Neuronal stem cell (in vitro differentiated cells): ENCODE measurements at regions not wholly inside any gene's neighbourhood (a gene's known extent, or its start where the extent isn't known, plus 50 kb on each side); places are given as distances from the start of the nearest gene placed in this dataset.

Experiments
- DNase-seq: peaks from one replicate; pipeline ENCODE4 v3.0.0-alpha.2; 2013; ENCODE audit warnings: low spot score
- H2AFZ ChIP-seq: one replicate; pipeline ENCODE4 v1.6.1; 2013; ENCODE audit warnings: mild to moderate bottlenecking, low read length, inconsistent platforms
- H2AK5ac ChIP-seq: 2 replicates; pipeline ENCODE4 v1.6.1; 2013; ENCODE audit warnings: low read depth, mild to moderate bottlenecking, inconsistent platforms, low read length, moderate library complexity, mixed read lengths
- H2BK120ac ChIP-seq: 2 replicates; pipeline ENCODE4 v1.6.1; 2013; ENCODE audit warnings: low read depth, mild to moderate bottlenecking, inconsistent platforms, low read length, moderate library complexity, mixed read lengths
- H2BK12ac ChIP-seq: one replicate; pipeline ENCODE4 v1.6.1; 2013; ENCODE audit warnings: low read length, inconsistent platforms
- H2BK15ac ChIP-seq: 2 replicates; pipeline ENCODE4 v1.6.1; 2013; ENCODE audit warnings: mild to moderate bottlenecking, low read length, inconsistent platforms, mixed read lengths
- H2BK5ac ChIP-seq: one replicate; pipeline ENCODE4 v1.6.1; 2013; ENCODE audit warnings: inconsistent platforms, mild to moderate bottlenecking, low read length, moderate library complexity
- H3K14ac ChIP-seq: one replicate; pipeline ENCODE4 v1.6.1; 2013; ENCODE audit warnings: low read length, inconsistent platforms
- H3K18ac ChIP-seq: 2 replicates; pipeline ENCODE4 v1.6.1; 2013; ENCODE audit warnings: low read length, inconsistent platforms
- H3K23ac ChIP-seq: 2 replicates; pipeline ENCODE4 v1.6.1; 2013; ENCODE audit warnings: low read depth, mild to moderate bottlenecking, mixed read lengths, low read length, inconsistent platforms; ENCODE audit not compliant: poor library complexity
- H3K27ac ChIP-seq: replicated peaks from 3 replicates; pipeline ENCODE4 v1.5.1; 2013; ENCODE audit warnings: low read length, inconsistent platforms
- H3K27me3 ChIP-seq, 3 experiments: 2 replicates each; pipeline ENCODE4 v1.6.1; 2013; ENCODE audit warnings: low read length in 3 of 3, mild to moderate bottlenecking in 2 of 3, inconsistent platforms in 1 of 3, low read depth in 1 of 3, mixed read lengths in 1 of 3, moderate library complexity in 1 of 3; ENCODE audit not compliant: control insufficient read depth in 3 of 3, insufficient read depth in 3 of 3
- H3K36me3 ChIP-seq, 2 donors: replicated peaks in 1 of 2; 2 replicates each; pipeline ENCODE4 v1.6.1; 2013; ENCODE audit warnings: low read length in 2 of 2; ENCODE audit not compliant: control insufficient read depth in 2 of 2, insufficient read depth in 2 of 2
- H3K4ac ChIP-seq: 2 replicates; pipeline ENCODE4 v1.6.1; 2013; ENCODE audit warnings: inconsistent platforms, mild to moderate bottlenecking, low read length, moderate library complexity
- H3K4me1 ChIP-seq, 2 donors: 1 replicate in 1 of 2; 2 replicates in 1 of 2; pipeline ENCODE4 v1.6.1; 2013; ENCODE audit warnings: low read length in 2 of 2, low read depth in 1 of 2; ENCODE audit not compliant: control insufficient read depth in 2 of 2, insufficient read depth in 1 of 2
- H3K4me2 ChIP-seq: one replicate; pipeline ENCODE4 v1.6.1; 2013; ENCODE audit warnings: mild to moderate bottlenecking, low read length, inconsistent platforms; ENCODE audit not compliant: insufficient read depth, poor library complexity, severe bottlenecking
- H3K4me3 ChIP-seq, 2 donors: 2 replicates each; pipeline ENCODE4 v1.5.1; 2013; ENCODE audit warnings: low read length in 2 of 2, mild to moderate bottlenecking in 2 of 2, inconsistent platforms in 1 of 2, moderate library complexity in 1 of 2
- H3K79me1 ChIP-seq: one replicate; pipeline ENCODE4 v1.6.1; 2013; ENCODE audit warnings: low read depth, mild to moderate bottlenecking, inconsistent platforms, low read length, moderate library complexity
- H3K9ac ChIP-seq: one replicate; pipeline ENCODE4 v1.6.1; 2013; ENCODE audit warnings: mild to moderate bottlenecking, low read depth, low read length, inconsistent platforms; ENCODE audit not compliant: poor library complexity
- H3K9me3 ChIP-seq, 2 donors: replicated peaks in 1 of 2; 2 replicates each; pipeline versions ENCODE3 to v1.6.1; 2013; ENCODE audit warnings: low read length in 2 of 2, mild to moderate bottlenecking in 2 of 2, inconsistent platforms in 1 of 2, low read depth in 1 of 2, mixed read lengths in 1 of 2, moderate library complexity in 1 of 2; ENCODE audit not compliant: control insufficient read depth in 2 of 2, insufficient read depth in 1 of 2
- H4K8ac ChIP-seq: one replicate; pipeline ENCODE4 v1.6.1; 2013; ENCODE audit warnings: low read depth, mild to moderate bottlenecking, inconsistent platforms, low read length, moderate library complexity
- H4K91ac ChIP-seq: one replicate; pipeline ENCODE4 v1.6.1; 2013; ENCODE audit warnings: low read length, low read depth, mild to moderate bottlenecking, inconsistent platforms; ENCODE audit not compliant: poor library complexity
- WGBS, 2 donors: extraction: QIAGEN DNeasy Blood & Tissue Kit; methylation state at CpG; one replicate each; pipeline ENCODE4 v1.1.7; 2013; ENCODE audit warnings: missing lambda C conversion rate in 2 of 2, mixed read lengths in 1 of 2; ENCODE audit not compliant: insufficient read length in 2 of 2, insufficient replicate concordance in 1 of 2; ENCODE audit errors: extremely low coverage in 2 of 2; 5-methylcytosine and 5-hydroxymethylcytosine counted together

GRCh38 chr5:28174691-28175090 lies 1136.3 kb upstream of the CDH9 start:
- Histone ChIP-seq H2AK5ac (no peak overlapping the region), H4K8ac (no peak overlapping the region), H3K4me1 (no peaks in the 10 kb centered on the region), H3K27me3 (no peaks in the 10 kb centered on the region), H2BK120ac (no peak overlapping the region), H2BK5ac (no peak overlapping the region), H3K9me3 (peaks cover 0 to 4% of the 10 kb centered on the region in 2 donors), H2AFZ (no peak overlapping the region), H3K36me3 (no peaks in the 10 kb centered on the region), H3K79me1 (no peaks in the 10 kb centered on the region), H3K4me3 (no peak overlapping the region), H3K9ac (no peak overlapping the region), H2BK15ac (no peak overlapping the region), H3K23ac (no peak overlapping the region), H2BK12ac (no peak overlapping the region), H3K4me2 (no peak overlapping the region), H4K91ac (no peak overlapping the region), H3K27ac (no peak overlapping the region), H3K18ac (no peak overlapping the region), H3K4ac (no peak overlapping the region), H3K14ac (no peak overlapping the region)
- no peak for DNase-seq

DNA sequence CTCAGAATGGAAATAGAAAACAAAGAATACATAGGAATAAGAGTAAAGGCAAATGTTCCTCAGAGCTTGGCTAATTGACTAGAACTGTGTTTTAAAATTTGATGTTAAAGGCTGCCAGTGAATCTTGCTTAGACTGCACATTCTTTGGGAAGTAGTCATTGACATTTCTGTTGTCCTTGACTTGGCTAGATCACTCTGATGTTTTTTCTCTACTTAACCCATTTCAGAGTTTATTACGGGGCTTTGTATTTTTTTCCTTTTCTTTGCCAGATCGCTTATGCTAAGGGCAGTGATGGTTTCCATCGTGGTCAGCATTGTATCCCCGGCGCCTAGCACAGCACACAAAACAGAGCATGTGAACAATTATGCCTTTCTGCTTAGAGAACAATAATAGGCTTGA lies 1126.7 kb upstream of the CDH9 start:
- Histone ChIP-seq H3K9ac (no peak overlapping the region), H4K91ac (no peak overlapping the region), H3K4me1 (no peaks in the 10 kb centered on the region), H3K79me1 (no peaks in the 10 kb centered on the region), H3K4me3 (no peak overlapping the region), H3K36me3 (no peaks in the 10 kb centered on the region), H3K4me2 (no peak overlapping the region), H2AK5ac (no peak overlapping the region), H3K18ac (no peak overlapping the region), H2AFZ (peak overlapping the region; percentile 19), H2BK120ac (no peak overlapping the region), H3K14ac (no peak overlapping the region), H2BK15ac (no peak overlapping the region), H3K23ac (no peak overlapping the region), H2BK5ac (no peak overlapping the region), H4K8ac (no peak overlapping the region), H3K4ac (no peak overlapping the region), H2BK12ac (no peak overlapping the region), H3K27me3 (no peaks in the 10 kb centered on the region), H3K27ac (no peak overlapping the region), H3K9me3 (no peaks in the 10 kb centered on the region)
- DNase-seq = no peak
- WGBS, 2 donors = no CpG with 5 or more reads among the region's 5 CpGs

GRCh38 chr5:28164568-28164967 lies 1126.2 kb upstream of the CDH9 start:
- H3K27me3 ChIP-seq = no peaks in the 10 kb centered on the region
- no peaks in the 10 kb centered on the region for H3K4me1 ChIP-seq
- H4K91ac ChIP-seq = no peak overlapping the region
- no peak overlapping the region for H3K14ac ChIP-seq
- H3K4me2 ChIP-seq = no peak overlapping the region
- no peaks in the 10 kb centered on the region for H3K9me3 ChIP-seq
- no peak overlapping the region for H3K27ac ChIP-seq
- DNase-seq = no peak
- no peak overlapping the region for H3K4me3 ChIP-seq
- no peak overlapping the region for H2BK15ac ChIP-seq
- H3K9ac ChIP-seq = no peak overlapping the region
- no peaks in the 10 kb centered on the region for H3K79me1 ChIP-seq
- H3K4ac ChIP-seq = no peak overlapping the region
- H2BK120ac ChIP-seq = no peak overlapping the region
- H4K8ac ChIP-seq = no peak overlapping the region
- H3K23ac ChIP-seq = no peak overlapping the region
- no peak overlapping the region for H2AFZ ChIP-seq
- no peak overlapping the region for H2AK5ac ChIP-seq
- H2BK12ac ChIP-seq = no peak overlapping the region
- no peak overlapping the region for H2BK5ac ChIP-seq
- H3K36me3 ChIP-seq = no peaks in the 10 kb centered on the region
- no peak overlapping the region for H3K18ac ChIP-seq
- no CpG with 5 or more reads among the region's 2 CpGs for WGBS, 2 donors

DNA sequence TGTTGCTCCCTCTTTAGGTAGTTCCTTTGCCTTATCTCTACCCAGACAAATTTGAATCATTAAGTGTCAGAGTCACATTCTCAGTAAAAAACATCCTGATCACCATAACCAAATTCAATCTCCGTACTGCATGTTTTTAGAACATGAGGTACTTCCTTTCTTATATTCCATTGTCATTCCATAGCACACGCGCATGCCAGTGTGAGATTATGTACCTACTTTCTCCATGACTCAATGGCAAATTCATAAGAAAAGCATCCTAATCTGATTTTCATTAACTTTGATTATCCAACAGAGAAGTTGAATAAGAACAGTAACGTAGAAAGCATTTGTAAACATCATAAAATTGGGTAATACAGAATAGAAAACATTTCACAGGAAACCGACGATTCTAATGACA lies 1118.6 kb upstream of the CDH9 start:
- H2AK5ac ChIP-seq = no peak overlapping the region
- H3K23ac ChIP-seq = no peak overlapping the region
- no peaks in the 10 kb centered on the region for H3K4me1 ChIP-seq
- no peak overlapping the region for H4K8ac ChIP-seq
- peak overlapping the region; percentile 31 for H2AFZ ChIP-seq
- no peak overlapping the region for H3K27ac ChIP-seq
- no peak overlapping the region for H3K4me3 ChIP-seq
- no peaks in the 10 kb centered on the region for H3K79me1 ChIP-seq
- no peak overlapping the region for H2BK5ac ChIP-seq
- no peak overlapping the region for H2BK15ac ChIP-seq
- H3K27me3 ChIP-seq = no peaks in the 10 kb centered on the region
- no peak overlapping the region for H3K14ac ChIP-seq
- H2BK120ac ChIP-seq = no peak overlapping the region
- H3K9me3 ChIP-seq = no peaks in the 10 kb centered on the region
- no peak for DNase-seq
- H2BK12ac ChIP-seq = no peak overlapping the region
- H4K91ac ChIP-seq = no peak overlapping the region
- no CpG with 5 or more reads among the region's 6 CpGs for WGBS, 2 donors
- no peaks in the 10 kb centered on the region for H3K36me3 ChIP-seq
- H3K4ac ChIP-seq = no peak overlapping the region
- H3K9ac ChIP-seq = no peak overlapping the region
- H3K18ac ChIP-seq = no peak overlapping the region
- H3K4me2 ChIP-seq = no peak overlapping the region
